ENCODE measurements at regions not wholly inside any gene's neighbourhood (a gene's known extent, or its start where the extent isn't known, plus 50 kb on each side); places are given as distances from the start of the nearest gene placed in this dataset.
A peak's percentile ranks its signal among the peaks of the same experiment; 100 is the strongest.

GRCh38 chr1:204746838-204747442, 61.4 kb upstream of the LRRN2 start:
- H3K4me3 ChIP-seq (ENCODE audit: low read length), result no peak overlapping the region
- H3K27ac Mint-ChIP-seq, result no peak overlapping the region
- DNase-seq, result peak; percentile 84

DNA sequence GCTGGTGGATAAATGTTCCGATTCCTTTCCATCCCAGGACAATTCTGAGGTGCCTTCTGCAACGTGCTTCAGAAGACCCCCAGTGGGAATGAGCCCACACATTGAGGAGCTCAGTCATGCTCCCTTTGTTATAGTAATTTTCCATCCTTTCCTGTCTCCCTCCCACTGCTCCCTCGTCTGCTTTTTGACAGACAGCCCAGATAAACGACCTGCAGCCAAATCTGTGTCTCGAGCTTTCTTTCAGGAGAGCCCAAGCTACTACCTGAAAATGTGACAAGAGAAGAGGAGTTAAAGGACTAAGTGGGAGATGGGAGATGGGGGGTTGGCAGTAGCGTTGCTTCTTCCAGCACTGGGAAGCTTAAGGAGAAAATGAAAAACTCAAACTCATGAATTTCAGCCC, 65.9 kb upstream of the LRRN2 start:
- no peak overlapping the region for H3K4me3 Mint-ChIP-seq
- H3K9me3 Mint-ChIP-seq, result no peaks in the 10 kb centered on the region
- Histone ChIP-seq H3K36me3 (ENCODE audit: control insufficient read depth, insufficient read depth, low read length) (no peaks in the 10 kb centered on the region), H3K27me3 (ENCODE audit: control insufficient read depth, insufficient read depth, low read length, poor library complexity, severe bottlenecking) (no peaks in the 10 kb centered on the region), H3K9me3 (ENCODE audit: control insufficient read depth, low read length) (peaks cover 6% of the 10 kb centered on the region), H3K4me3 (ENCODE audit: low read length) (no peak overlapping the region), H3K27ac (ENCODE audit: low read depth, low read length) (peak overlapping the region; percentile 32), H3K4me1 (ENCODE audit: control insufficient read depth, insufficient read depth, low read length) (no peaks in the 10 kb centered on the region), H3K9ac (ENCODE audit: extremely low read depth, low read length, poor library complexity, severe bottlenecking) (no peak overlapping the region)
- peaks cover 18% of the 10 kb centered on the region for H3K4me1 Mint-ChIP-seq
- no peak for DNase-seq
- no peaks in the 10 kb centered on the region for H3K36me3 Mint-ChIP-seq (ENCODE audit: low read depth)
- peaks cover 4% of the 10 kb centered on the region for H3K27me3 Mint-ChIP-seq (ENCODE audit: insufficient read depth)
- no peak for TF ChIP-seq CTCF (conservative IDR thresholded peaks at IDR 0.05)
- H3K27ac Mint-ChIP-seq, result no peak overlapping the region
- 52 to 61% methylated on average over 5 to 6 of the region's 6 CpGs for WGBS, 2 experiments (ENCODE audit: insufficient coverage in 1 of 2, insufficient read length in 1 of 2)

More at GRCh38 chr1:204746838-204747442, 61.4 kb upstream of the LRRN2 start:
- TF ChIP-seq CTCF (conservative IDR thresholded peaks at IDR 0.05), result peak; percentile 96
- no peaks in the 10 kb centered on the region for H3K4me1 ChIP-seq (ENCODE audit: control insufficient read depth, insufficient read depth, low read length)
- Mint-ChIP-seq H3K4me3 (no peak overlapping the region), H3K27me3 (ENCODE audit: insufficient read depth) (no peaks in the 10 kb centered on the region), H3K4me1 (peaks cover 20% of the 10 kb centered on the region), H3K36me3 (ENCODE audit: low read depth) (no peaks in the 10 kb centered on the region), H3K9me3 (no peaks in the 10 kb centered on the region)
- H3K36me3 ChIP-seq (ENCODE audit: control insufficient read depth, insufficient read depth, low read length), result no peaks in the 10 kb centered on the region
- H3K27me3 ChIP-seq (ENCODE audit: control insufficient read depth, insufficient read depth, low read length, poor library complexity, severe bottlenecking), result no peaks in the 10 kb centered on the region
- H3K9ac ChIP-seq (ENCODE audit: extremely low read depth, low read length, poor library complexity, severe bottlenecking), result no peak overlapping the region
- no peaks in the 10 kb centered on the region for H3K9me3 ChIP-seq (ENCODE audit: control insufficient read depth, low read length)
- no peak overlapping the region for H3K27ac ChIP-seq (ENCODE audit: low read depth, low read length)

DNA sequence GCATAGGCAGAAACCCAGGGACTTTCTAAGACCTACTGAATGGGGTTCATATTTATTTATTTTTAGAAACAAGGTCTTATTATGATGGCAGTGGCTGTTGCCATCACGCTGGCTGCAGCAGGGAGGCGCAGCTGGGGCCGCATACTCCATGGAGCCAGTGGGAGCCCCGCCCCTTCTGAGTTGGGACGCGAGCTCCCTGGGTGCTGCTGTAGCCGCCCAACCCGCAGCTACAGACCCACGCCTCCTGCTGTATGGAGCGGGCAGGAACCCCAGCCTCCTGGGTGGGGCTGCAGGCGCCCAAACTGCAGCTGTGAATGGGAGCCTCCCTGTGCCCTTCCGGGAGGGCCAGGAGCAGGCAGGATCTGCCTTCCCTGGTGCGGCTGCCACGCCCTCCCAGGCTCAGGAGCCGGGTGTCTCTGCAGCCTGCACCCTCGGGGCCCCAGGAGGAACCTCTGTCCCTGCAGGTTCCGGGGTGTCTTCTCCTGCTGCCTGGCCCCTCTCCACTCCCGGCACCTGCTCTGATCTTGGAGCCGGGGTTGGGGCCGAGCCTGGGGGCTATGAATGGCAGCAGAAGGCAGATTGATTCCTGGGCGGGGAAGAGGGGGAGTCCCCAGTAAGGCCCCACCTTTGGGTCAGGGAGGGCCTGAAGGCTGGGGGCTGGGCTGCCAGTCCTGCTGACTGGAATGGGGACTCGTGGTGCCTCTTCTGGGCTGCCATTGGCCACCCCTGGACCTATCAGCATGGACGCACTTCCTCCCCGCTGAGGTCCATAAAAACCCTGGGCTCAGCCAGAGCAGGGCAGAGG, 66.5 kb upstream of the LRRN2 start:
- 90 to 93% methylated on average over 9 to 24 of the region's 24 CpGs for WGBS, 2 experiments (ENCODE audit: insufficient coverage in 1 of 2, insufficient read length in 1 of 2)
- DNase-seq, result peak; percentile 86
- H3K27ac ChIP-seq (ENCODE audit: low read depth, low read length), result peak overlapping the region; percentile 32
- H3K4me1 Mint-ChIP-seq, result peaks cover 18% of the 10 kb centered on the region
- H3K36me3 ChIP-seq (ENCODE audit: control insufficient read depth, insufficient read depth, low read length), result no peaks in the 10 kb centered on the region
- peaks cover 4% of the 10 kb centered on the region for H3K27me3 Mint-ChIP-seq (ENCODE audit: insufficient read depth)
- H3K9me3 ChIP-seq (ENCODE audit: control insufficient read depth, low read length), result peaks cover 6% of the 10 kb centered on the region
- TF ChIP-seq CTCF (conservative IDR thresholded peaks at IDR 0.05), result peak; percentile 60
- H3K27ac Mint-ChIP-seq, result no peak overlapping the region
- H3K9ac ChIP-seq (ENCODE audit: extremely low read depth, low read length, poor library complexity, severe bottlenecking), result no peak overlapping the region
- H3K27me3 ChIP-seq (ENCODE audit: control insufficient read depth, insufficient read depth, low read length, poor library complexity, severe bottlenecking), result no peaks in the 10 kb centered on the region
- H3K36me3 Mint-ChIP-seq (ENCODE audit: low read depth), result no peaks in the 10 kb centered on the region
- H3K4me3 Mint-ChIP-seq, result no peak overlapping the region
- H3K4me3 ChIP-seq (ENCODE audit: low read length), result no peak overlapping the region
- H3K4me1 ChIP-seq (ENCODE audit: control insufficient read depth, insufficient read depth, low read length), result no peaks in the 10 kb centered on the region
- H3K9me3 Mint-ChIP-seq, result no peaks in the 10 kb centered on the region
